Heart left ventricle (tissue), 13 donors: ENCODE measurements at regions not wholly inside any gene's neighbourhood (a gene's known extent, or its start where the extent isn't known, plus 50 kb on each side); places are given as distances from the start of the nearest gene placed in this dataset.

Experiments used
- POLR2A ChIP-seq, 2 donors: fragments of 450-650 bp; IDR thresholded peaks; one replicate each; pipeline ENCODE4 v1.6.1; 2017; ENCODE audit warnings: antibody characterized with exemption in 2 of 2, mild to moderate bottlenecking in 2 of 2, moderate library complexity in 2 of 2
- TF ChIP-seq, protein P1 (sequence below), 12 donors: fragments of 200-600 bp; sonication (generic) in 4 of 12; IDR thresholded peaks; one replicate each; pipeline versions ENCODE4 v1.5.0 to v1.8.0; 2018 to 2022; ENCODE audit warnings: antibody characterized with exemption in 12 of 12, mild to moderate bottlenecking in 5 of 12
- donor health status: ischemic (EF 13 %, LVEDD 7.1; RV severe dilation, severe dysfunction).
- donor health status: DM: no; HTN: yes; CAD: no.
- donor health status: DM: no; HTN: no; CAD: no.
- donor health status: ischemic (EF 25% LVEDD 6.9; RV normal size, moderate dysfunction).
- donor health status: ischemic (EF 25% LVEDD 5.7; RV mildly dilated, moderate dysfunction).
- donor health status: ischemic (EF 35%, LVEDD 5.7; RV mildly dilated, moderate dysfunction).
- donor health status: nonischemic (EF 11% LVEDD 7.7; RV severe dilation, severe dysfunction).
- donor health status: DM: yes; HTN: yes; CAD: no.
- donor health status: PGD.
- donor health status: ischemic (EF 29% LVEDD 5.4; RV normal size, mild dysfunction).
- donor health status: nonischemic (EF 23%, LVEDD 6.1; RV moderate dilation, normal function).

DNA sequence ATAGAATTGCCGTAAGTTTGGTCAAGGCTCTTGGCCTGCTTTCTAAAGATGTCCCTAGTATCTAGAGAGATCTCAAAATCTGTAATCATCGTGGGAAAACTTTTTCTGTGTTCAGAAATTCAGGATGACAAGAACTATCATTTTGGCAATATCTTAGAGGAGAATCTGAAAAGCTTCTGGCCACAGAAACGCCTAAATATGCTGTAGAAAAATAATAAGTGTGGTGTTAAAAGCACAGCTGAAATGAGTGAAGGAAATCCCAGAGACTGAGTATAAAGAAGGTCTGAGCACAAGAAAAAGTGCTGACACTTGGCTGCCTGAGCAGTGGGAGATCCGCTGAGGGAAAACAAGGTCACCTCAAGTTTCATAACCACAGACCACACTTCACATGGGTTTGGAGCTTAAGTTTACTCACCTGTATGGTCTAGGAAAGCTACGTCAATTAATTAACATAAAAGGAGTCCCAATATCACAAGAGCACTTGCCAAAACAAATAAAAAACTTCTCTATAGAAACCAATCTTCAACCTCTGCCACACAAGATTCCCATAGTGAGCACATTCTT lies 235.2 kb upstream of the IRF2BP2 start:
- TF ChIP-seq, protein P1, sequence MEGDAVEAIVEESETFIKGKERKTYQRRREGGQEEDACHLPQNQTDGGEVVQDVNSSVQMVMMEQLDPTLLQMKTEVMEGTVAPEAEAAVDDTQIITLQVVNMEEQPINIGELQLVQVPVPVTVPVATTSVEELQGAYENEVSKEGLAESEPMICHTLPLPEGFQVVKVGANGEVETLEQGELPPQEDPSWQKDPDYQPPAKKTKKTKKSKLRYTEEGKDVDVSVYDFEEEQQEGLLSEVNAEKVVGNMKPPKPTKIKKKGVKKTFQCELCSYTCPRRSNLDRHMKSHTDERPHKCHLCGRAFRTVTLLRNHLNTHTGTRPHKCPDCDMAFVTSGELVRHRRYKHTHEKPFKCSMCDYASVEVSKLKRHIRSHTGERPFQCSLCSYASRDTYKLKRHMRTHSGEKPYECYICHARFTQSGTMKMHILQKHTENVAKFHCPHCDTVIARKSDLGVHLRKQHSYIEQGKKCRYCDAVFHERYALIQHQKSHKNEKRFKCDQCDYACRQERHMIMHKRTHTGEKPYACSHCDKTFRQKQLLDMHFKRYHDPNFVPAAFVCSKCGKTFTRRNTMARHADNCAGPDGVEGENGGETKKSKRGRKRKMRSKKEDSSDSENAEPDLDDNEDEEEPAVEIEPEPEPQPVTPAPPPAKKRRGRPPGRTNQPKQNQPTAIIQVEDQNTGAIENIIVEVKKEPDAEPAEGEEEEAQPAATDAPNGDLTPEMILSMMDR (IDR thresholded peaks at IDR 0.05) = no peak
- no peak for TF ChIP-seq POLR2A (IDR thresholded peaks at IDR 0.05)
